ENCODE measurements at regions not wholly inside any gene's neighbourhood (a gene's known extent, or its start where the extent isn't known, plus 50 kb on each side); places are given as distances from the start of the nearest gene placed in this dataset.

GRCh38 chr6:106754215-106754614 lies 124.8 kb downstream of the QRSL1 start:
- no peak overlapping the region for H3K14ac ChIP-seq (ENCODE audit: low read length)
- H2BK5ac ChIP-seq (ENCODE audit: low read length) = no peak overlapping the region
- no peak overlapping the region for H3K9ac ChIP-seq (ENCODE audit: low read depth, low read length, poor library complexity)
- peaks cover 0 to 5% (median 2%) of the 10 kb centered on the region in 3 experiments for H3K27me3 ChIP-seq (ENCODE audit: control insufficient read depth in 3 of 3, insufficient read depth in 3 of 3, low read depth in 1 of 3, low read length in 3 of 3)
- no peak overlapping the region for H2AK5ac ChIP-seq (ENCODE audit: low read depth, low read length)
- no peak overlapping the region for H2AFZ ChIP-seq (ENCODE audit: low read length)
- no peak overlapping the region for H2BK12ac ChIP-seq (ENCODE audit: low read length)
- no peak overlapping the region for H3K27ac ChIP-seq (replicated peaks; ENCODE audit: low read length)
- H3K36me3 ChIP-seq (replicated peaks in 1 of 2; ENCODE audit: control insufficient read depth in 2 of 2, insufficient read depth in 2 of 2, low read length in 2 of 2) = no peaks in the 10 kb centered on the region
- no peak overlapping the region for H3K23ac ChIP-seq (ENCODE audit: low read depth, low read length, poor library complexity)
- no peaks in the 10 kb centered on the region for H3K9me3 ChIP-seq (replicated peaks in 1 of 2; ENCODE audit: control insufficient read depth in 2 of 2, insufficient read depth in 1 of 2, low read depth in 1 of 2, low read length in 2 of 2)
- no peak for DNase-seq (ENCODE audit: low spot score)
- no peak overlapping the region for H3K4me2 ChIP-seq (ENCODE audit: insufficient read depth, low read length, poor library complexity, severe bottlenecking)
- H4K8ac ChIP-seq (ENCODE audit: low read depth, low read length) = no peak overlapping the region
- H2BK15ac ChIP-seq (ENCODE audit: low read length) = no peak overlapping the region
- no peak overlapping the region for H3K4ac ChIP-seq (ENCODE audit: low read length)
- no peak overlapping the region for H3K4me3 ChIP-seq (ENCODE audit: low read length in 2 of 2)
- H3K18ac ChIP-seq (ENCODE audit: low read length) = no peak overlapping the region
- no peaks in the 10 kb centered on the region for H3K4me1 ChIP-seq (ENCODE audit: control insufficient read depth in 2 of 2, insufficient read depth in 1 of 2, low read depth in 1 of 2, low read length in 2 of 2)
- WGBS, 2 donors (ENCODE audit: extremely low coverage in 2 of 2, insufficient read length in 2 of 2, insufficient replicate concordance in 1 of 2) = no CpG with 5 or more reads among the region's 5 CpGs
- H2BK120ac ChIP-seq (ENCODE audit: low read depth, low read length) = no peak overlapping the region
- H3K79me1 ChIP-seq (ENCODE audit: low read depth, low read length) = no peaks in the 10 kb centered on the region
- H4K91ac ChIP-seq (ENCODE audit: low read depth, low read length, poor library complexity) = no peak overlapping the region

DNA sequence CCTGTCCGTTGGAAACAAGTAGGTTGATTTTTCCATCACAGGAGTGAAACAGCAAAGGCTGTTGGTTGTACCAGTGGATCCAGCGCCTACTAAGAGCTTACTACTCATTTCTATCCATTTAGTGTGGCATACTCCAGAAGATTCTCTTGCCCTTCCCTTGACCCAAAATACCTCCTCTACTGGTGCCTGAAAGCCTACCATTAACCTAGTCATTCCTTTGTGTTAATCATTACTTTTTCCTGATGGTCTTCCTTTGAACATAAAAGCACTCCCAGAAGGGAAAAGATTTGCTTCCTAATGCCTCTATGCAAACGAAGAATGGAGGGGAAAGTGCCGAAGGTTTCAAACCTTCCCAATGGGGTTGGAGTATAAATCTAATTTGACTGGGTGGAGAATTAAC lies 123.3 kb downstream of the QRSL1 start:
- no peak overlapping the region for H3K23ac ChIP-seq (ENCODE audit: low read depth, low read length, poor library complexity)
- no CpG with 5 or more reads among the region's 4 CpGs for WGBS, 2 donors (ENCODE audit: extremely low coverage in 2 of 2, insufficient read length in 2 of 2, insufficient replicate concordance in 1 of 2)
- no peak overlapping the region for H2BK120ac ChIP-seq (ENCODE audit: low read depth, low read length)
- peaks cover 0 to 7% (median 2%) of the 10 kb centered on the region in 3 experiments for H3K27me3 ChIP-seq (ENCODE audit: control insufficient read depth in 3 of 3, insufficient read depth in 3 of 3, low read depth in 1 of 3, low read length in 3 of 3)
- H3K9ac ChIP-seq (ENCODE audit: low read depth, low read length, poor library complexity) = no peak overlapping the region
- no peak overlapping the region for H3K27ac ChIP-seq (replicated peaks; ENCODE audit: low read length)
- no peaks in the 10 kb centered on the region for H3K36me3 ChIP-seq (replicated peaks in 1 of 2; ENCODE audit: control insufficient read depth in 2 of 2, insufficient read depth in 2 of 2, low read length in 2 of 2)
- no peak overlapping the region for H2AFZ ChIP-seq (ENCODE audit: low read length)
- no peak overlapping the region for H3K4me3 ChIP-seq (ENCODE audit: low read length in 2 of 2)
- no peak overlapping the region for H2BK12ac ChIP-seq (ENCODE audit: low read length)
- H3K14ac ChIP-seq (ENCODE audit: low read length) = no peak overlapping the region
- H3K18ac ChIP-seq (ENCODE audit: low read length) = no peak overlapping the region
- no peak overlapping the region for H3K4me2 ChIP-seq (ENCODE audit: insufficient read depth, low read length, poor library complexity, severe bottlenecking)
- H3K9me3 ChIP-seq (replicated peaks in 1 of 2; ENCODE audit: control insufficient read depth in 2 of 2, insufficient read depth in 1 of 2, low read depth in 1 of 2, low read length in 2 of 2) = no peaks in the 10 kb centered on the region
- H3K79me1 ChIP-seq (ENCODE audit: low read depth, low read length) = no peaks in the 10 kb centered on the region
- H3K4ac ChIP-seq (ENCODE audit: low read length) = no peak overlapping the region
- no peak overlapping the region for H2AK5ac ChIP-seq (ENCODE audit: low read depth, low read length)
- no peak overlapping the region for H2BK15ac ChIP-seq (ENCODE audit: low read length)
- no peak overlapping the region for H4K8ac ChIP-seq (ENCODE audit: low read depth, low read length)
- no peak for DNase-seq (ENCODE audit: low spot score)
- H2BK5ac ChIP-seq (ENCODE audit: low read length) = no peak overlapping the region
- H4K91ac ChIP-seq (ENCODE audit: low read depth, low read length, poor library complexity) = no peak overlapping the region
- H3K4me1 ChIP-seq (ENCODE audit: control insufficient read depth in 2 of 2, insufficient read depth in 1 of 2, low read depth in 1 of 2, low read length in 2 of 2) = peaks cover 0 to 2% of the 10 kb centered on the region in 2 donors

GRCh38 chr6:106751501-106752252 lies 122.3 kb downstream of the QRSL1 start:
- Histone ChIP-seq H3K36me3 (replicated peaks in 1 of 2; ENCODE audit: control insufficient read depth in 2 of 2, insufficient read depth in 2 of 2, low read length in 2 of 2) (no peaks in the 10 kb centered on the region), H3K18ac (ENCODE audit: low read length) (no peak overlapping the region), H2AFZ (ENCODE audit: low read length) (no peak overlapping the region), H3K27me3 (ENCODE audit: control insufficient read depth in 3 of 3, insufficient read depth in 3 of 3, low read depth in 1 of 3, low read length in 3 of 3) (peaks cover 0 to 7% (median 2%) of the 10 kb centered on the region in 3 experiments), H3K4me1 (ENCODE audit: control insufficient read depth in 2 of 2, insufficient read depth in 1 of 2, low read depth in 1 of 2, low read length in 2 of 2) (peaks cover 0 to 2% of the 10 kb centered on the region in 2 donors), H2BK5ac (ENCODE audit: low read length) (no peak overlapping the region), H4K91ac (ENCODE audit: low read depth, low read length, poor library complexity) (no peak overlapping the region), H2BK12ac (ENCODE audit: low read length) (no peak overlapping the region), H3K4me3 (ENCODE audit: low read length in 2 of 2) (peak overlapping the region in 1 of 2 donors; percentile 12), H2AK5ac (ENCODE audit: low read depth, low read length) (no peak overlapping the region), H3K14ac (ENCODE audit: low read length) (no peak overlapping the region), H3K27ac (replicated peaks; ENCODE audit: low read length) (no peak overlapping the region), H4K8ac (ENCODE audit: low read depth, low read length) (no peak overlapping the region), H3K4ac (ENCODE audit: low read length) (no peak overlapping the region), H3K79me1 (ENCODE audit: low read depth, low read length) (no peaks in the 10 kb centered on the region), H3K9me3 (replicated peaks in 1 of 2; ENCODE audit: control insufficient read depth in 2 of 2, insufficient read depth in 1 of 2, low read depth in 1 of 2, low read length in 2 of 2) (no peaks in the 10 kb centered on the region), H2BK15ac (ENCODE audit: low read length) (no peak overlapping the region), H2BK120ac (ENCODE audit: low read depth, low read length) (no peak overlapping the region), H3K23ac (ENCODE audit: low read depth, low read length, poor library complexity) (no peak overlapping the region), H3K4me2 (ENCODE audit: insufficient read depth, low read length, poor library complexity, severe bottlenecking) (no peak overlapping the region), H3K9ac (ENCODE audit: low read depth, low read length, poor library complexity) (no peak overlapping the region)
- no peak for DNase-seq (ENCODE audit: low spot score)
- no CpG with 5 or more reads among the region's 6 CpGs for WGBS, 2 donors (ENCODE audit: extremely low coverage in 2 of 2, insufficient read length in 2 of 2, insufficient replicate concordance in 1 of 2)

- Histone ChIP-seq H4K8ac (ENCODE audit: low read depth, low read length) (no peak overlapping the region), H2AFZ (ENCODE audit: low read length) (no peak overlapping the region), H3K4me1 (ENCODE audit: control insufficient read depth in 2 of 2, insufficient read depth in 1 of 2, low read depth in 1 of 2, low read length in 2 of 2) (peaks cover 0 to 2% of the 10 kb centered on the region in 2 donors), H2BK5ac (ENCODE audit: low read length) (no peak overlapping the region), H3K23ac (ENCODE audit: low read depth, low read length, poor library complexity) (no peak overlapping the region), H3K4me2 (ENCODE audit: insufficient read depth, low read length, poor library complexity, severe bottlenecking) (no peak overlapping the region), H3K9ac (ENCODE audit: low read depth, low read length, poor library complexity) (no peak overlapping the region), H2AK5ac (ENCODE audit: low read depth, low read length) (no peak overlapping the region), H3K4ac (ENCODE audit: low read length) (no peak overlapping the region), H4K91ac (ENCODE audit: low read depth, low read length, poor library complexity) (no peak overlapping the region), H2BK120ac (ENCODE audit: low read depth, low read length) (no peak overlapping the region), H3K14ac (ENCODE audit: low read length) (no peak overlapping the region), H3K27ac (replicated peaks; ENCODE audit: low read length) (no peak overlapping the region), H3K4me3 (ENCODE audit: low read length in 2 of 2) (no peak overlapping the region), H3K79me1 (ENCODE audit: low read depth, low read length) (no peaks in the 10 kb centered on the region), H2BK15ac (ENCODE audit: low read length) (no peak overlapping the region), H3K27me3 (ENCODE audit: control insufficient read depth in 3 of 3, insufficient read depth in 3 of 3, low read depth in 1 of 3, low read length in 3 of 3) (peaks cover 0 to 9% (median 2%) of the 10 kb centered on the region in 3 experiments), H3K18ac (ENCODE audit: low read length) (no peak overlapping the region), H3K9me3 (replicated peaks in 1 of 2; ENCODE audit: control insufficient read depth in 2 of 2, insufficient read depth in 1 of 2, low read depth in 1 of 2, low read length in 2 of 2) (no peaks in the 10 kb centered on the region), H3K36me3 (replicated peaks in 1 of 2; ENCODE audit: control insufficient read depth in 2 of 2, insufficient read depth in 2 of 2, low read length in 2 of 2) (no peaks in the 10 kb centered on the region), H2BK12ac (ENCODE audit: low read length) (no peak overlapping the region)
- no peak for DNase-seq (ENCODE audit: low spot score)
- no CpG with 5 or more reads among the region's 4 CpGs for WGBS, 2 donors (ENCODE audit: extremely low coverage in 2 of 2, insufficient read length in 2 of 2, insufficient replicate concordance in 1 of 2)
These were observed 121.6 kb downstream of the QRSL1 start for GRCh38 chr6:106750946-106751345.

All from neuronal stem cell (in vitro differentiated cells).